ENCODE measurements at regions not wholly inside any gene's neighbourhood (a gene's known extent, or its start where the extent isn't known, plus 50 kb on each side); places are given as distances from the start of the nearest gene placed in this dataset.

DNA sequence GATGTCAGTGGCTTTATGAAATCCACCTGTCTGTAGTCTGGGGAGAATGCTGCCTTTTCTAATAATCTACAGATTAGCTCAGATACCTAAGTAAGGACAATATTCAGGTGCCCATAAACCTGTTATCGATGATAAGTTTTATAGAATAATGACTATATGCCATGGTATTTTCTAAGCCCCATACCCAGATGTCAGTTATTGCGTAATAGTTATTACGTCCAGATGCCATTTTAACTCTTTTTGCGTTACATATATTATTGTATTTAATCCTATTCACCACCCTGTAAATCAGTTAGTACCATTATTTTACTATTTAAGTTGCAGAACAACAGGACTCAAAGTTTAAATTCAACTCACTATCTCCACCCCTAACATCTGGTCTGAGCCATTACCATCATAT lies 1343.9 kb upstream of the ACO1 start:
- TF ChIP-seq, protein P1, sequence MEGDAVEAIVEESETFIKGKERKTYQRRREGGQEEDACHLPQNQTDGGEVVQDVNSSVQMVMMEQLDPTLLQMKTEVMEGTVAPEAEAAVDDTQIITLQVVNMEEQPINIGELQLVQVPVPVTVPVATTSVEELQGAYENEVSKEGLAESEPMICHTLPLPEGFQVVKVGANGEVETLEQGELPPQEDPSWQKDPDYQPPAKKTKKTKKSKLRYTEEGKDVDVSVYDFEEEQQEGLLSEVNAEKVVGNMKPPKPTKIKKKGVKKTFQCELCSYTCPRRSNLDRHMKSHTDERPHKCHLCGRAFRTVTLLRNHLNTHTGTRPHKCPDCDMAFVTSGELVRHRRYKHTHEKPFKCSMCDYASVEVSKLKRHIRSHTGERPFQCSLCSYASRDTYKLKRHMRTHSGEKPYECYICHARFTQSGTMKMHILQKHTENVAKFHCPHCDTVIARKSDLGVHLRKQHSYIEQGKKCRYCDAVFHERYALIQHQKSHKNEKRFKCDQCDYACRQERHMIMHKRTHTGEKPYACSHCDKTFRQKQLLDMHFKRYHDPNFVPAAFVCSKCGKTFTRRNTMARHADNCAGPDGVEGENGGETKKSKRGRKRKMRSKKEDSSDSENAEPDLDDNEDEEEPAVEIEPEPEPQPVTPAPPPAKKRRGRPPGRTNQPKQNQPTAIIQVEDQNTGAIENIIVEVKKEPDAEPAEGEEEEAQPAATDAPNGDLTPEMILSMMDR (IDR thresholded peaks at IDR 0.05), result no peak
- TF ChIP-seq POLR2A (IDR thresholded peaks at IDR 0.05), result no peak
